ENCODE measurements at regions not wholly inside any gene's neighbourhood (a gene's known extent, or its start where the extent isn't known, plus 50 kb on each side); places are given as distances from the start of the nearest gene placed in this dataset.

DNA sequence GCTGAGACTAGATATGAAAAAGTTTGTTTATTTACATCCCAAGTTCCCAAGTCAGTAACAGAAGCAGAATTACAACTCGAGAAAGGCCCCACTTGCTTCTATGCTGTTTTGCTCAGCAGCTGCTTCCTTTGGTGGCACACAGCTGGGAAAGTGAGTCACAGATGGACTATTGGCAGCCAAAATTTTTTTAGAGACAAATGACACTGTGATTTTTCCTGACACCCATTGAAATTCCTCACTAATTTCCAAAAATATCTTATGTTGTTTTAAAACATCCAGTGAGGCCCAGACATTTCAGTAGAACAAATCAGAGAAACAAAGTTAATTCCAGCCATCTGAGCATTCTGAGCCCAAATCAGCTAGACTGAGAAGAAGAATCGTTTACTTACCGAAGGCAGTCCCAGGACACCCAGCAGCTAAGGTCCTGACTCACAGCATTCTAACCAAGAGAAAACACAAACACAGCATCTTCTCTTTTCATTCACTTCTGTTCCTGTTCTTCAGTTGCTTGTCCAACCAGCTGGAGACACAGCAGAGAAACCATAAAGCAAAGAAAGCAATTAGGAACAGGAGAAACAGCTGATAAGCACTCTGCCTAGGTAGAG is 188.3 kb downstream of the DAD1 start:
- TF ChIP-seq, protein P1, sequence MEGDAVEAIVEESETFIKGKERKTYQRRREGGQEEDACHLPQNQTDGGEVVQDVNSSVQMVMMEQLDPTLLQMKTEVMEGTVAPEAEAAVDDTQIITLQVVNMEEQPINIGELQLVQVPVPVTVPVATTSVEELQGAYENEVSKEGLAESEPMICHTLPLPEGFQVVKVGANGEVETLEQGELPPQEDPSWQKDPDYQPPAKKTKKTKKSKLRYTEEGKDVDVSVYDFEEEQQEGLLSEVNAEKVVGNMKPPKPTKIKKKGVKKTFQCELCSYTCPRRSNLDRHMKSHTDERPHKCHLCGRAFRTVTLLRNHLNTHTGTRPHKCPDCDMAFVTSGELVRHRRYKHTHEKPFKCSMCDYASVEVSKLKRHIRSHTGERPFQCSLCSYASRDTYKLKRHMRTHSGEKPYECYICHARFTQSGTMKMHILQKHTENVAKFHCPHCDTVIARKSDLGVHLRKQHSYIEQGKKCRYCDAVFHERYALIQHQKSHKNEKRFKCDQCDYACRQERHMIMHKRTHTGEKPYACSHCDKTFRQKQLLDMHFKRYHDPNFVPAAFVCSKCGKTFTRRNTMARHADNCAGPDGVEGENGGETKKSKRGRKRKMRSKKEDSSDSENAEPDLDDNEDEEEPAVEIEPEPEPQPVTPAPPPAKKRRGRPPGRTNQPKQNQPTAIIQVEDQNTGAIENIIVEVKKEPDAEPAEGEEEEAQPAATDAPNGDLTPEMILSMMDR (IDR thresholded peaks at IDR 0.05; ENCODE audit: insufficient read depth, missing control alignments) = no peak
- no peak for FAIRE-seq
- DNase-seq (ENCODE audit: insufficient read length, low spot score) = no peak

DNA sequence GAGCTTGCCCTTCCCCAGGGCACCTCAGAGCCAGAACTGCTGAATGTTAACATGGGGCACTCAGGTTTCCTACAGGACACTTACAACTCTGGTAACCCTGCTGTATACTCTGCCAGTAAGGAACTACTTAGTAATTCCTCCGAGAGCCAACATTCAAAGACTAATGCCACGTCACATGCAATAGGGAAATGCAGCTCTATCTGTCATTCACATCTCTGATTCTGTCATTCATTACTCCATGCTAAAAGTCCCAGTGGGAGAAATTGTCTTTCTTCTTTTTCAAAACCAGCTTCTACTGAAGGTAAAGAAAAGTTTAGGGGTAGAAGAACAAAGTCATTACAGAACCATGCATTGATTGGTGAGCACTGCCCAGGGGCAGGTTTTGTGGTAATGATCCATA is 189.2 kb downstream of the DAD1 start:
- TF ChIP-seq, protein P1 (IDR thresholded peaks at IDR 0.05; ENCODE audit: insufficient read depth, missing control alignments) = no peak
- DNase-seq (ENCODE audit: insufficient read length, low spot score) = no peak
- no peak for FAIRE-seq

DNA sequence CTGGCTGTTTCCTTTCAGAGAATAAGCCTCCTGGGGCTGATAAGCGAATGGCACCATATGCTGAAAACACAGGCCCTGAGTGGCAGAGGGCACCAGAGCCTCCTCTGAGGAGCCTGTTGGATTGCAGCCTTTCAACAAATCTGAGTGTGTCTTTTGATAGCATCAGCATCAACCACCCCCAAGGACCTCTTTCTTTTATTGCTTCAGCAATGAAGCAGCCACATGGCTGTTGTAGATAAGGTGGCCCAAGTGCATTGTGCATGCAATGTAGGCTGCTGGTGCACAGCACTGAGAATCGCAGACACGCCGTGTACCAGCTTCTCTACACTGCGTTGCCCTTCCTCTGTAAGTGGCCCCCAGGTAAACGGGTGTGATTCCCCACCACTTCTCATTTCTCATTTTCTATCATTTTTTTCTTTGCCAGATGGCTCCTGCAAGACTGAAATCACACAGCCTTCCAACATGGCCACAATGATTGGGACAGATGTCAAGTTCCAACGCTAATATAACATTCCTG is 191.7 kb downstream of the DAD1 start:
- DNase-seq (ENCODE audit: insufficient read length, low spot score) (no peak), FAIRE-seq (no peak)
- TF ChIP-seq, protein P1 (IDR thresholded peaks at IDR 0.05; ENCODE audit: insufficient read depth, missing control alignments) = no peak

GRCh38 chr14:22395803-22396202 is 193.2 kb downstream of the DAD1 start:
- DNase-seq (ENCODE audit: insufficient read length, low spot score) = no peak
- no peak for FAIRE-seq
- TF ChIP-seq, protein P1 (IDR thresholded peaks at IDR 0.05; ENCODE audit: insufficient read depth, missing control alignments) = no peak

DNA sequence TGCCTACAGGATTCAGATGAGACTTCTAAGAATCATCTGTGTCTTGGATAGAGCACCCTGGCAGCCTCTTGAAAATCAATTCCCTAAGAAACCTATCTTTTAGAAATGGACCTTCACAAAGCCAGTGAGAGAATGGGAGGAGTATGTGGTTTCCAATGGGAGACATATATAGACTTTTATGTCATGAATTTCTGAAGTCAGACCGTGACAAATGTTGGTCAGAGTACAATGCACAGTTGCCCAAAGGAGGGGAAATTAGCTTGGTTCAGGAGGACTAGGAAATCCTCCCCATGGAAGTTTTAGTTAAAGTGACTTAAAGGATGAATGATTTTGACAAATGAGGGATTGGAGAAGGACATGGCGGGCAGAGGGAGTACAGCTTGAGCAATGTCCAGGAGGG is 194.4 kb downstream of the DAD1 start:
- DNase-seq (ENCODE audit: insufficient read length, low spot score) (no peak), FAIRE-seq (no peak)

GRCh38 chr14:22393796-22394195 is 195.2 kb downstream of the DAD1 start:
- no peak for DNase-seq (ENCODE audit: insufficient read length, low spot score)
- TF ChIP-seq, protein P1 (IDR thresholded peaks at IDR 0.05; ENCODE audit: insufficient read depth, missing control alignments) = no peak

More for the DNA sequence above, 194.4 kb downstream of the DAD1 start:
- TF ChIP-seq, protein P1 (IDR thresholded peaks at IDR 0.05; ENCODE audit: insufficient read depth, missing control alignments) = no peak

GRCh38 chr14:22391908-22392565 is 197.0 kb downstream of the DAD1 start:
- FAIRE-seq = no peak
- TF ChIP-seq, protein P1 (IDR thresholded peaks at IDR 0.05; ENCODE audit: insufficient read depth, missing control alignments) = peak; percentile 64

More at GRCh38 chr14:22393796-22394195, 195.2 kb downstream of the DAD1 start:
- FAIRE-seq = no peak

More at GRCh38 chr14:22391908-22392565, 197.0 kb downstream of the DAD1 start:
- peak; percentile 34 for DNase-seq (ENCODE audit: insufficient read length, low spot score)

Data from D721Med (cell line).